Ishikawa (cell line): ENCODE measurements at regions not wholly inside any gene's neighbourhood (a gene's known extent, or its start where the extent isn't known, plus 50 kb on each side); places are given as distances from the start of the nearest gene placed in this dataset.

Experiments used
- CEBPB ChIP-seq: IDR thresholded peaks from 2 replicates; pipeline ENCODE4 v1.6.1; 2012
- CREB1 ChIP-seq: IDR thresholded peaks from 2 replicates; pipeline ENCODE4 v1.6.1; 2012; ENCODE audit warnings: low read depth
- EGR1 ChIP-seq: IDR thresholded peaks from 2 replicates; pipeline ENCODE4 v1.6.1; 2012
- EP300 ChIP-seq: IDR thresholded peaks from 2 replicates; pipeline ENCODE4 v1.6.1; 2012; ENCODE audit warnings: borderline replicate concordance
- FOXM1 ChIP-seq: IDR thresholded peaks from 2 replicates; pipeline ENCODE4 v1.6.1; 2012; ENCODE audit warnings: low read depth, borderline replicate concordance
- NFIC ChIP-seq: IDR thresholded peaks from 2 replicates; pipeline ENCODE4 v1.6.1; 2012
- RAD21 ChIP-seq: IDR thresholded peaks from 2 replicates; pipeline ENCODE4 v1.6.1; 2012; ENCODE audit warnings: low read depth
- REST ChIP-seq: IDR thresholded peaks from 2 replicates; pipeline ENCODE4 v1.6.1; 2012; ENCODE audit warnings: low read depth, mild to moderate bottlenecking
- TAF1 ChIP-seq: IDR thresholded peaks from 2 replicates; pipeline ENCODE4 v1.6.1; 2012; ENCODE audit warnings: low read depth, mild to moderate bottlenecking
- TCF12 ChIP-seq: IDR thresholded peaks from 2 replicates; pipeline ENCODE4 v1.6.1; 2012; ENCODE audit warnings: low read depth
- TEAD4 ChIP-seq: IDR thresholded peaks from 2 replicates; pipeline ENCODE4 v1.6.1; 2012
- YY1 ChIP-seq: IDR thresholded peaks from 2 replicates; pipeline ENCODE4 v1.6.1; 2012; ENCODE audit warnings: low read depth
- ZBTB7A ChIP-seq: IDR thresholded peaks from 2 replicates; pipeline ENCODE4 v1.6.1; 2012; ENCODE audit warnings: low read depth
- TF ChIP-seq, protein P1 (sequence below): IDR thresholded peaks from 2 replicates; pipeline ENCODE4 v1.6.1; 2012
- TF ChIP-seq, protein P2 (sequence below): IDR thresholded peaks from 2 replicates; pipeline ENCODE4 v1.6.1; 2012

DNA sequence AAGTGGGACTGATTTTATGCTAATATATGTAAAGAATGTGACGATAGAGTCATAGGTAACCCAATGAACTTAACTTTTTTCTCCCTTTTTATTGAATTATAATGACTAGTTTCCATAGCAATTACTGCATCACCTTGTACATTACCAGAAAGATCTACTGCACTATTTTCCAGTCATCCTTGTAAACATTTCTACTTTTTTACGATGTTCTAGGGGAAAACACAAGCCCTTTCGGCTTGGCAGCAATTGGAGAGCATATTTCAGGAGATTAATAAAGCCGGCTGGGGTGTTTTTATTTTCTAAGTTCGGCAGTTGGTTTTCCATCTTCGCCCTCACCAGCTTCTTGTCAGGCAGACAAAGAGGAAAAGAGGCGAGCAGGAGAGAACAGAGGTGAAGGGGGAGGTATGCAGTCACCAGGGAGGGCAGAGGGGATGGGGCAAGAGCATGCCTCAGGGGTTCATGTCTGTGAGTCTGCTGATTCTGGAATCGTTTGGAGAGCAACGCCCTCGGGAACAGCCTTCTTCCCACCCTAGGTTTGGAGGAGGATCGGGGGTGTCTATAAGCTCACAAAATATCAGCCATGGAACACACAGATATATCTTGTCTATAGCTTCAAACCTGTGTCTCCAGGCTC is 476.4 kb downstream of the MIAT start:
- TF ChIP-seq EP300: no peak
- no peak for TF ChIP-seq EGR1
- TF ChIP-seq TAF1: no peak
- TF ChIP-seq, protein P1, sequence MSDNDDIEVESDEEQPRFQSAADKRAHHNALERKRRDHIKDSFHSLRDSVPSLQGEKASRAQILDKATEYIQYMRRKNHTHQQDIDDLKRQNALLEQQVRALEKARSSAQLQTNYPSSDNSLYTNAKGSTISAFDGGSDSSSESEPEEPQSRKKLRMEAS: no peak
- no peak for TF ChIP-seq TEAD4
- no peak for TF ChIP-seq REST
- TF ChIP-seq CEBPB: no peak
- TF ChIP-seq ZBTB7A: no peak
- no peak for TF ChIP-seq NFIC
- TF ChIP-seq CREB1: no peak
- TF ChIP-seq YY1: no peak
- no peak for TF ChIP-seq TCF12

- TF ChIP-seq TAF1 (no peak), EGR1 (no peak), EP300 (no peak), REST (no peak), CEBPB (no peak), NFIC (no peak), ZBTB7A (no peak), TEAD4 (no peak), CREB1 (no peak), FOXM1 (no peak), RAD21 (no peak), TCF12 (no peak), YY1 (no peak)
- TF ChIP-seq, protein P2, sequence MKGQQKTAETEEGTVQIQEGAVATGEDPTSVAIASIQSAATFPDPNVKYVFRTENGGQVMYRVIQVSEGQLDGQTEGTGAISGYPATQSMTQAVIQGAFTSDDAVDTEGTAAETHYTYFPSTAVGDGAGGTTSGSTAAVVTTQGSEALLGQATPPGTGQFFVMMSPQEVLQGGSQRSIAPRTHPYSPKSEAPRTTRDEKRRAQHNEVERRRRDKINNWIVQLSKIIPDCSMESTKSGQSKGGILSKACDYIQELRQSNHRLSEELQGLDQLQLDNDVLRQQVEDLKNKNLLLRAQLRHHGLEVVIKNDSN: no peak
- TF ChIP-seq, protein P1: no peak
Observed at GRCh38 chr22:27134315-27134701, 476.9 kb downstream of the MIAT start.

GRCh38 chr22:27135031-27135981 is 477.9 kb downstream of the MIAT start:
- TF ChIP-seq TCF12: no peak
- TF ChIP-seq REST: no peak
- no peak for TF ChIP-seq NFIC
- no peak for TF ChIP-seq ZBTB7A
- TF ChIP-seq CREB1: no peak
- TF ChIP-seq EP300: no peak
- TF ChIP-seq, protein P2: no peak
- TF ChIP-seq, protein P1: no peak
- TF ChIP-seq FOXM1: no peak

GRCh38 chr22:27136596-27136995 is 479.2 kb downstream of the MIAT start:
- TF ChIP-seq ZBTB7A (no peak), EGR1 (no peak), RAD21 (no peak), CEBPB (no peak), TCF12 (no peak), EP300 (no peak), NFIC (no peak)
- TF ChIP-seq, protein P1: no peak
